ENCODE measurements at regions not wholly inside any gene's neighbourhood (a gene's known extent, or its start where the extent isn't known, plus 50 kb on each side); places are given as distances from the start of the nearest gene placed in this dataset.

GRCh38 chr12:124179936-124180607 lies 114.8 kb upstream of the RFLNA start:
- no peak for TF ChIP-seq RAD21 (IDR thresholded peaks at IDR 0.05; ENCODE audit: low read depth)
- TF ChIP-seq ZFX (IDR thresholded peaks at IDR 0.05): no peak
- TF ChIP-seq SP1 (IDR thresholded peaks at IDR 0.05; ENCODE audit: low read depth): no peak
- TF ChIP-seq POLR2AphosphoS5 (IDR thresholded peaks at IDR 0.05; ENCODE audit: low read depth, low read length): no peak
- TF ChIP-seq ZNF274 (IDR thresholded peaks at IDR 0.05; ENCODE audit: low read depth, low read length): no peak
- no peak for TF ChIP-seq EZH2 (IDR thresholded peaks at IDR 0.05)
- no peak for TF ChIP-seq CEBPB (IDR thresholded peaks at IDR 0.05; ENCODE audit: low read depth)
- TF ChIP-seq ELF1 (IDR thresholded peaks at IDR 0.05; ENCODE audit: borderline replicate concordance, low read depth): no peak
- TF ChIP-seq CBX3 (IDR thresholded peaks at IDR 0.05; ENCODE audit: low read depth): no peak
- TF ChIP-seq EZH2phosphoT487 (IDR thresholded peaks at IDR 0.05; ENCODE audit: borderline replicate concordance): no peak
- TF ChIP-seq, protein P1, sequence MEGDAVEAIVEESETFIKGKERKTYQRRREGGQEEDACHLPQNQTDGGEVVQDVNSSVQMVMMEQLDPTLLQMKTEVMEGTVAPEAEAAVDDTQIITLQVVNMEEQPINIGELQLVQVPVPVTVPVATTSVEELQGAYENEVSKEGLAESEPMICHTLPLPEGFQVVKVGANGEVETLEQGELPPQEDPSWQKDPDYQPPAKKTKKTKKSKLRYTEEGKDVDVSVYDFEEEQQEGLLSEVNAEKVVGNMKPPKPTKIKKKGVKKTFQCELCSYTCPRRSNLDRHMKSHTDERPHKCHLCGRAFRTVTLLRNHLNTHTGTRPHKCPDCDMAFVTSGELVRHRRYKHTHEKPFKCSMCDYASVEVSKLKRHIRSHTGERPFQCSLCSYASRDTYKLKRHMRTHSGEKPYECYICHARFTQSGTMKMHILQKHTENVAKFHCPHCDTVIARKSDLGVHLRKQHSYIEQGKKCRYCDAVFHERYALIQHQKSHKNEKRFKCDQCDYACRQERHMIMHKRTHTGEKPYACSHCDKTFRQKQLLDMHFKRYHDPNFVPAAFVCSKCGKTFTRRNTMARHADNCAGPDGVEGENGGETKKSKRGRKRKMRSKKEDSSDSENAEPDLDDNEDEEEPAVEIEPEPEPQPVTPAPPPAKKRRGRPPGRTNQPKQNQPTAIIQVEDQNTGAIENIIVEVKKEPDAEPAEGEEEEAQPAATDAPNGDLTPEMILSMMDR (IDR thresholded peaks at IDR 0.05 in 2 of 3, conservative IDR thresholded peaks at IDR 0.05 in 1 of 3; ENCODE audit: borderline replicate concordance in 1 of 3, insufficient read depth in 1 of 3, low read depth in 2 of 3, low read length in 2 of 3): no peak
- TF ChIP-seq, protein P2, sequence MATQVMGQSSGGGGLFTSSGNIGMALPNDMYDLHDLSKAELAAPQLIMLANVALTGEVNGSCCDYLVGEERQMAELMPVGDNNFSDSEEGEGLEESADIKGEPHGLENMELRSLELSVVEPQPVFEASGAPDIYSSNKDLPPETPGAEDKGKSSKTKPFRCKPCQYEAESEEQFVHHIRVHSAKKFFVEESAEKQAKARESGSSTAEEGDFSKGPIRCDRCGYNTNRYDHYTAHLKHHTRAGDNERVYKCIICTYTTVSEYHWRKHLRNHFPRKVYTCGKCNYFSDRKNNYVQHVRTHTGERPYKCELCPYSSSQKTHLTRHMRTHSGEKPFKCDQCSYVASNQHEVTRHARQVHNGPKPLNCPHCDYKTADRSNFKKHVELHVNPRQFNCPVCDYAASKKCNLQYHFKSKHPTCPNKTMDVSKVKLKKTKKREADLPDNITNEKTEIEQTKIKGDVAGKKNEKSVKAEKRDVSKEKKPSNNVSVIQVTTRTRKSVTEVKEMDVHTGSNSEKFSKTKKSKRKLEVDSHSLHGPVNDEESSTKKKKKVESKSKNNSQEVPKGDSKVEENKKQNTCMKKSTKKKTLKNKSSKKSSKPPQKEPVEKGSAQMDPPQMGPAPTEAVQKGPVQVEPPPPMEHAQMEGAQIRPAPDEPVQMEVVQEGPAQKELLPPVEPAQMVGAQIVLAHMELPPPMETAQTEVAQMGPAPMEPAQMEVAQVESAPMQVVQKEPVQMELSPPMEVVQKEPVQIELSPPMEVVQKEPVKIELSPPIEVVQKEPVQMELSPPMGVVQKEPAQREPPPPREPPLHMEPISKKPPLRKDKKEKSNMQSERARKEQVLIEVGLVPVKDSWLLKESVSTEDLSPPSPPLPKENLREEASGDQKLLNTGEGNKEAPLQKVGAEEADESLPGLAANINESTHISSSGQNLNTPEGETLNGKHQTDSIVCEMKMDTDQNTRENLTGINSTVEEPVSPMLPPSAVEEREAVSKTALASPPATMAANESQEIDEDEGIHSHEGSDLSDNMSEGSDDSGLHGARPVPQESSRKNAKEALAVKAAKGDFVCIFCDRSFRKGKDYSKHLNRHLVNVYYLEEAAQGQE (IDR thresholded peaks at IDR 0.05; ENCODE audit: low read depth): no peak
- TF ChIP-seq POLR2A (IDR thresholded peaks at IDR 0.05; ENCODE audit: borderline replicate concordance, extremely low read depth, insufficient read depth, insufficient read length): no peak
- TF ChIP-seq FOSL1 (IDR thresholded peaks at IDR 0.05; ENCODE audit: low read depth): no peak
- TF ChIP-seq SIN3A (IDR thresholded peaks at IDR 0.05; ENCODE audit: low read depth): no peak
- TF ChIP-seq ATF3 (IDR thresholded peaks at IDR 0.05): no peak
- no peak for TF ChIP-seq YY1 (IDR thresholded peaks at IDR 0.05; ENCODE audit: extremely low read depth, insufficient replicate concordance, low read depth, low read length)
- TF ChIP-seq, protein P3, sequence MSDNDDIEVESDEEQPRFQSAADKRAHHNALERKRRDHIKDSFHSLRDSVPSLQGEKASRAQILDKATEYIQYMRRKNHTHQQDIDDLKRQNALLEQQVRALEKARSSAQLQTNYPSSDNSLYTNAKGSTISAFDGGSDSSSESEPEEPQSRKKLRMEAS (IDR thresholded peaks at IDR 0.05): no peak
- Histone ChIP-seq H3K27me3 (ENCODE audit: insufficient read depth, low read length) (no peaks in the 10 kb centered on the region), H3K36me3 (ENCODE audit: control insufficient read depth in 1 of 2, insufficient read depth in 2 of 2, low read length in 2 of 2) (no peaks in the 10 kb centered on the region), H3K4me3 (replicated peaks in 1 of 2; ENCODE audit: low read depth in 1 of 2, low read length in 2 of 2) (no peak overlapping the region), H3K4me1 (ENCODE audit: control insufficient read depth in 1 of 2, insufficient read depth in 2 of 2, low read length in 2 of 2) (no peaks in the 10 kb centered on the region), H3K27ac (ENCODE audit: low read depth, low read length) (no peak overlapping the region), H3K4me2 (ENCODE audit: low read length) (no peak overlapping the region), H2AFZ (ENCODE audit: low read depth, low read length, poor library complexity, severe bottlenecking) (no peak overlapping the region), H3K79me2 (ENCODE audit: insufficient read depth, low read length) (no peaks in the 10 kb centered on the region), H3K9me2 (ENCODE audit: insufficient read depth) (no peaks in the 10 kb centered on the region), H4K20me1 (ENCODE audit: insufficient read depth) (no peaks in the 10 kb centered on the region), H3K9me3 (ENCODE audit: control insufficient read depth in 1 of 2, insufficient read depth in 1 of 2, low read depth in 1 of 2, low read length in 2 of 2) (no peaks in the 10 kb centered on the region), H3K9ac (ENCODE audit: low read length) (no peak overlapping the region)
- no TSS peak for BruUV-seq (replicated peaks)
- ChIA-PET RAD21 (ENCODE audit: low non-redundant PET in 1 of 2, low total read pairs in 2 of 2, uncharacterized antibody in 2 of 2, unreplicated experiment in 2 of 2) (no interaction called here), CTCF (no interaction called here), POLR2A (no interaction called here)
- ATAC-seq (no peak), DNase-seq (ENCODE audit: low read depth, low spot score) (no peak)
- intact Hi-C loops (cut with micrococcal nuclease): no loop called here
